SK-N-SH (cell line): ENCODE measurements at regions not wholly inside any gene's neighbourhood (a gene's known extent, or its start where the extent isn't known, plus 50 kb on each side); places are given as distances from the start of the nearest gene placed in this dataset.

ENCODE experiments used
- CTCF ChIA-PET: fragments of 300-600, 350-600 bp; formaldehyde crosslinking; extraction: SDS; loops from one replicate; lab custom pipeline; 2021; lab: Yijun Ruan, JAX
- POLR2A ChIA-PET: fragments of 350-600 bp; sonication (Branson Sonifier 250); formaldehyde crosslinking; extraction: SDS; loops from one replicate; lab custom pipeline; 2020; ENCODE audit warnings: antibody characterized with exemption, inconsistent platforms; lab: Yijun Ruan, JAX
- DNase-seq: peaks from one replicate; pipeline ENCODE4 v3.0.0; 2012
- H2AFZ ChIP-seq: fragments of 200-600 bp; sonication (generic); 2 replicates; pipeline ENCODE4 v1.8.1; 2016; ENCODE audit warnings: antibody characterized with exemption, mild to moderate bottlenecking, low read depth
- H3F3A ChIP-seq: fragments of 200-600 bp; sonication (generic); replicated peaks from 2 replicates; pipeline ENCODE3; 2016; ENCODE audit warnings: antibody characterized with exemption, mild to moderate bottlenecking; ENCODE audit not compliant: insufficient read depth
- H3K27ac ChIP-seq, 2 experiments: fragments of 200-500 bp in 1 of 2; fragments of 200-600 bp in 1 of 2; sonication (Bioruptor generic) in 1 of 2; sonication (generic), shearing (Covaris generic) in 1 of 2; 2 replicates each; pipeline versions ENCODE4 v1.5.1 to v1.6.1; 2014 to 2016; ENCODE audit warnings: low read depth in 2 of 2, inconsistent platforms in 1 of 2, low read length in 1 of 2, mild to moderate bottlenecking in 1 of 2, mixed read lengths in 1 of 2
- H3K27me3 ChIP-seq: fragments of 200-600 bp; sonication (generic), shearing (Covaris generic); 2 replicates; pipeline ENCODE4 v1.6.1; 2016; ENCODE audit warnings: mixed run types; ENCODE audit not compliant: insufficient read depth
- H3K36me3 ChIP-seq, 2 experiments: fragments of 200-500 bp in 1 of 2; fragments of 200-600 bp in 1 of 2; sonication (Bioruptor generic) in 1 of 2; sonication (generic) in 1 of 2; replicated peaks in 1 of 2; 2 replicates each; pipeline versions ENCODE3 to v1.5.1; 2014 to 2016; ENCODE audit warnings: low read length in 1 of 2, mild to moderate bottlenecking in 1 of 2; ENCODE audit not compliant: insufficient read depth in 2 of 2, control insufficient read depth in 1 of 2
- H3K4me1 ChIP-seq, 2 experiments: fragments of 200-500 bp in 1 of 2; fragments of 200-600 bp in 1 of 2; sonication (Bioruptor generic) in 1 of 2; sonication (generic), shearing (Covaris generic) in 1 of 2; 2 replicates each; pipeline versions ENCODE4 v1.5.1 to v1.6.1; 2014 to 2016; ENCODE audit warnings: low read depth in 1 of 2, low read length in 1 of 2, mixed run types in 1 of 2; ENCODE audit not compliant: insufficient read depth in 2 of 2, control insufficient read depth in 1 of 2
- H3K4me2 ChIP-seq: fragments of 200-600 bp; sonication (generic), shearing (Covaris generic); 2 replicates; pipeline ENCODE4 v1.6.1; 2017; ENCODE audit warnings: mixed run types
- H3K4me3 ChIP-seq, 2 experiments: fragments of 200-500 bp in 1 of 2; fragments of 200-600 bp in 1 of 2; sonication (Bioruptor generic) in 1 of 2; sonication (generic), shearing (Covaris generic) in 1 of 2; 2 replicates each; pipeline versions ENCODE4 v1.5.1 to v1.8.1; 2014 to 2016; ENCODE audit warnings: low read depth in 2 of 2, inconsistent platforms in 1 of 2, low read length in 1 of 2, mild to moderate bottlenecking in 1 of 2, mixed read lengths in 1 of 2, moderate library complexity in 1 of 2
- H3K79me2 ChIP-seq: fragments of 200-600 bp; sonication (generic); 2 replicates; pipeline ENCODE4 v1.8.1; 2017; ENCODE audit warnings: mild to moderate bottlenecking; ENCODE audit not compliant: insufficient read depth
- H3K9ac ChIP-seq: fragments of 200-600 bp; sonication (generic); 2 replicates; pipeline ENCODE4 v1.6.1; 2017; ENCODE audit warnings: mixed run types
- H3K9me2 ChIP-seq: fragments of 200-600 bp; sonication (generic); 2 replicates; pipeline ENCODE4 v1.6.1; 2017; ENCODE audit warnings: mixed run types
- H3K9me3 ChIP-seq: fragments of 200-600 bp; sonication (generic); 2 replicates; pipeline ENCODE4 v1.6.1; 2017; ENCODE audit warnings: mixed run types, mild to moderate bottlenecking, moderate library complexity
- H4K20me1 ChIP-seq: fragments of 200-600 bp; sonication (generic); 2 replicates; pipeline ENCODE4 v1.6.1; 2017; ENCODE audit warnings: mild to moderate bottlenecking, mixed run types; ENCODE audit not compliant: insufficient read depth
- ELF1 ChIP-seq: IDR thresholded peaks from 2 replicates; pipeline ENCODE4 v1.4.0; 2012
- EP300 ChIP-seq, 2 experiments: IDR thresholded peaks; 2 replicates each; pipeline versions ENCODE4 v1.4.0 to v1.6.1; 2012; ENCODE audit warnings: borderline replicate concordance in 1 of 2, low read depth in 1 of 2, low read length in 1 of 2
- EZH2phosphoT487 ChIP-seq: fragments of 200-600 bp; sonication (generic); IDR thresholded peaks from 2 replicates; pipeline ENCODE4 v1.6.1; 2017; ENCODE audit warnings: low read depth, mixed run types, mild to moderate bottlenecking, antibody characterized with exemption, moderate library complexity, borderline replicate concordance
- FOSL2 ChIP-seq: IDR thresholded peaks from 2 replicates; pipeline ENCODE4 v1.4.0; 2012; ENCODE audit warnings: low read depth, mild to moderate bottlenecking, moderate library complexity, borderline replicate concordance
- MAX ChIP-seq: IDR thresholded peaks from 2 replicates; pipeline ENCODE4 v1.4.0; 2012; ENCODE audit warnings: low read depth
- MXI1 ChIP-seq: IDR thresholded peaks from 2 replicates; pipeline ENCODE4 v1.6.1; 2012; ENCODE audit warnings: mild to moderate bottlenecking, low read depth, low read length, improper control_type of control experiment
- NFIC ChIP-seq: IDR thresholded peaks from 2 replicates; pipeline ENCODE4 v1.4.0; 2012; ENCODE audit warnings: borderline replicate concordance
- NRF1 ChIP-seq: IDR thresholded peaks from 2 replicates; pipeline ENCODE4 v1.6.1; 2012; ENCODE audit warnings: low read depth, mild to moderate bottlenecking, low read length
- PBX3 ChIP-seq: IDR thresholded peaks from 2 replicates; pipeline ENCODE4; 2012
- POLR2AphosphoS5 ChIP-seq: IDR thresholded peaks from 2 replicates; pipeline ENCODE4 v1.6.1; 2012; ENCODE audit warnings: low read depth, low read length
- RAD21 ChIP-seq: IDR thresholded peaks from 2 replicates; pipeline ENCODE4 v1.6.1; 2012; ENCODE audit warnings: mild to moderate bottlenecking, low read length
- REST ChIP-seq: IDR thresholded peaks from 2 replicates; pipeline ENCODE4 v1.6.1; 2012; ENCODE audit warnings: mild to moderate bottlenecking, low read depth, low read length, moderate library complexity
- RFX5 ChIP-seq: IDR thresholded peaks from 2 replicates; pipeline ENCODE4 v1.6.1; 2012; ENCODE audit warnings: mild to moderate bottlenecking, improper control_type of control experiment, low read length
- RXRA ChIP-seq: IDR thresholded peaks from 2 replicates; pipeline ENCODE4 v1.4.0; 2012; ENCODE audit warnings: low read depth, mild to moderate bottlenecking, borderline replicate concordance
- SIN3A ChIP-seq: IDR thresholded peaks from 2 replicates; pipeline ENCODE4 v1.6.1; 2012; ENCODE audit warnings: low read depth, mild to moderate bottlenecking, low read length, moderate library complexity, borderline replicate concordance
- SMC3 ChIP-seq: IDR thresholded peaks from 2 replicates; pipeline ENCODE4 v1.6.1; 2012; ENCODE audit warnings: low read depth, low read length, improper control_type of control experiment
- USF2 ChIP-seq: fragments of 150-350 bp; IDR thresholded peaks from 2 replicates; pipeline ENCODE4 v1.6.1; 2017; ENCODE audit warnings: antibody characterized with exemption, low read length, low read depth, borderline replicate concordance
- WGBS: methylation state at CpG from one replicate; pipeline ENCODE4 v1.1.6; 2017; ENCODE audit warnings: low lambda C conversion rate; 5-methylcytosine and 5-hydroxymethylcytosine counted together

- ChIA-PET POLR2A (no interaction called here), CTCF (no interaction called here)
- Histone ChIP-seq H3K4me2 (no peak overlapping the region), H3K27ac (no peak overlapping the region), H3K4me3 (no peak overlapping the region), H3K9ac (no peak overlapping the region), H3K9me3 (no peaks in the 10 kb centered on the region), H4K20me1 (no peaks in the 10 kb centered on the region), H3K79me2 (no peaks in the 10 kb centered on the region), H3K27me3 (no peaks in the 10 kb centered on the region), H3K4me1 (peaks cover 0 to 14% of the 10 kb centered on the region in 2 experiments; a peak in 1 of 4 replicates), H2AFZ (no peak overlapping the region), H3K36me3 (no peaks in the 10 kb centered on the region), H3F3A (no peaks in the 10 kb centered on the region), H3K9me2 (no peaks in the 10 kb centered on the region)
- WGBS, result 23% methylated on average over 1 of the region's 1 CpG
- no peak for DNase-seq
- TF ChIP-seq SMC3 (no peak), RFX5 (no peak), ELF1 (no peak), POLR2AphosphoS5 (no peak), SIN3A (no peak), RAD21 (no peak), EZH2phosphoT487 (no peak), MXI1 (no peak), PBX3 (no peak), EP300 (IDR thresholded peaks at IDR 0.05; ENCODE audit: borderline replicate concordance in 1 of 2, low read depth in 1 of 2, low read length in 1 of 2) (no peak), MAX (no peak), RXRA (no peak), NRF1 (no peak)
Measured at GRCh38 chr2:220332886-220333285, 705.5 kb downstream of the SLC4A3 start.

GRCh38 chr2:220334210-220334609 is 706.8 kb downstream of the SLC4A3 start:
- H3K27ac ChIP-seq, result no peak overlapping the region
- no peaks in the 10 kb centered on the region for H3K79me2 ChIP-seq
- H3K4me1 ChIP-seq, result peaks cover 0 to 14% of the 10 kb centered on the region in 2 experiments; a peak in 1 of 4 replicates
- H3K27me3 ChIP-seq, result no peaks in the 10 kb centered on the region
- no peaks in the 10 kb centered on the region for H3F3A ChIP-seq
- H2AFZ ChIP-seq, result no peak overlapping the region
- no peak overlapping the region for H3K9ac ChIP-seq
- ChIA-PET CTCF (no interaction called here), POLR2A (no interaction called here)
- H3K36me3 ChIP-seq, result no peaks in the 10 kb centered on the region
- no peak for TF ChIP-seq USF2
- TF ChIP-seq REST, result no peak
- no peak for TF ChIP-seq SMC3
- no peak for TF ChIP-seq PBX3
- TF ChIP-seq NFIC, result no peak
- no peak for TF ChIP-seq FOSL2
- H3K4me2 ChIP-seq, result no peak overlapping the region
- no peaks in the 10 kb centered on the region for H3K9me2 ChIP-seq
- DNase-seq, result no peak
- no peak overlapping the region for H3K4me3 ChIP-seq
- no peaks in the 10 kb centered on the region for H3K9me3 ChIP-seq
- no peaks in the 10 kb centered on the region for H4K20me1 ChIP-seq
